HepG2 (cell line): ENCODE measurements at regions not wholly inside any gene's neighbourhood (a gene's known extent, or its start where the extent isn't known, plus 50 kb on each side); places are given as distances from the start of the nearest gene placed in this dataset.

Experiments
- ATAC-seq: fragments of 200-7000 bp; cut with Tn5 transposase; 3 replicates; pipeline ENCODE4 v1.9.1; 2020; ENCODE audit warnings: mild to moderate bottlenecking, moderate library complexity
- BruUV-seq: library from RNA; stranded (reverse); fragments of 400-500 nt; replicated peaks from 2 replicates; lab custom pipeline; 2021; lab: Mats Ljungman, UMichigan
- CTCF ChIA-PET: fragments of 300-600 bp; formaldehyde crosslinking; extraction: SDS; loops from one replicate; lab custom pipeline; 2021; ENCODE audit warnings: low total read pairs, inconsistent platforms, low intra/inter-chr PET ratio; lab: Yijun Ruan, JAX
- POLR2A ChIA-PET: fragments of 350-600 bp; sonication (Branson Sonifier 250); formaldehyde crosslinking; loops from one replicate; lab custom pipeline; 2020; ENCODE audit warnings: antibody characterized with exemption, inconsistent platforms; lab: Yijun Ruan, JAX
- DNase-seq: peaks from one replicate; pipeline ENCODE4 v3.0.0-alpha.2; 2015; ENCODE audit warnings: low spot score
- FAIRE-seq: peaks from 3 replicates; lab custom pipeline; 2011; peaks lifted over from hg19 to GRCh38; lab: Jason Lieb, UNC
- H2AFZ ChIP-seq: one replicate; pipeline ENCODE4 v1.6.1; 2011; ENCODE audit warnings: low read length, inconsistent platforms
- H3K27ac ChIP-seq: fragments of 300-600 bp; 3 replicates; pipeline ENCODE4 v1.8.0; 2011; ENCODE audit warnings: mixed run types, mild to moderate bottlenecking, mixed read lengths, low read length, inconsistent platforms; ENCODE audit not compliant: insufficient read depth; ENCODE audit errors: extremely low read length
- H3K27me3 ChIP-seq, 2 experiments: fragments of 200-600 bp in 1 of 2; 2 replicates in 1 of 2; 3 replicates in 1 of 2; pipeline versions ENCODE4 v1.6.0 to v1.8.0; 2011; ENCODE audit warnings: low read length in 2 of 2, mild to moderate bottlenecking in 2 of 2, moderate library complexity in 2 of 2, inconsistent platforms in 1 of 2; ENCODE audit not compliant: insufficient read depth in 2 of 2, control insufficient read depth in 1 of 2
- H3K36me3 ChIP-seq, 2 experiments: fragments of 200-600 bp in 1 of 2; replicated peaks in 1 of 2; 2 replicates in 1 of 2; 3 replicates in 1 of 2; pipeline versions ENCODE4 v1.5.1 to v1.8.0; 2011; ENCODE audit warnings: low read length in 2 of 2, inconsistent platforms in 1 of 2; ENCODE audit not compliant: insufficient read depth in 2 of 2, control insufficient read depth in 1 of 2
- H3K4me1 ChIP-seq: 2 replicates; pipeline ENCODE4 v1.5.1; 2012; ENCODE audit warnings: low read length, inconsistent platforms; ENCODE audit not compliant: insufficient read depth
- H3K4me2 ChIP-seq: 2 replicates; pipeline ENCODE4 v1.6.0; 2011; ENCODE audit warnings: low read depth, low read length, inconsistent platforms
- H3K4me3 ChIP-seq, 3 experiments: fragments of 200-600 bp in 1 of 3; sonication (generic), shearing (Covaris generic) in 1 of 3; replicated peaks in 1 of 3; 2 replicates each; pipeline ENCODE4 v1.5.1; 2011 to 2016; ENCODE audit warnings: low read length in 3 of 3, inconsistent platforms in 2 of 3, low read depth in 2 of 3, mild to moderate bottlenecking in 2 of 3, control low read depth in 1 of 3, mixed read lengths in 1 of 3; ENCODE audit not compliant: insufficient read depth in 1 of 3
- H3K79me2 ChIP-seq: one replicate; pipeline ENCODE4 v1.6.1; 2011; ENCODE audit warnings: low read length, inconsistent platforms; ENCODE audit not compliant: insufficient read depth
- H3K9ac ChIP-seq: 2 replicates; pipeline ENCODE4 v1.6.0; 2011; ENCODE audit warnings: mild to moderate bottlenecking, low read depth, low read length, inconsistent platforms; ENCODE audit not compliant: insufficient read depth
- H3K9me3 ChIP-seq: 2 replicates; pipeline ENCODE4 v1.5.1; 2012; ENCODE audit warnings: mild to moderate bottlenecking, low read length
- H4K20me1 ChIP-seq: 2 replicates; pipeline ENCODE4 v1.6.0; 2011; ENCODE audit warnings: inconsistent platforms, mild to moderate bottlenecking, low read length, moderate library complexity; ENCODE audit not compliant: insufficient read depth
- NCOA1 ChIP-seq: sonication (generic); formaldehyde crosslinking; IDR thresholded peaks from 2 replicates; pipeline ENCODE4 v1.9.0; 2021; ENCODE audit warnings: missing genetic modification reagents
- RAD21 ChIP-seq: fragments of 450-650 bp; formaldehyde crosslinking; IDR thresholded peaks from 2 replicates; pipeline ENCODE4 v1.5.0; 2020; ENCODE audit warnings: mild to moderate bottlenecking
- STAG1 ChIP-seq: sonication (generic); formaldehyde crosslinking; IDR thresholded peaks from 2 replicates; pipeline ENCODE4 v1.4.0; 2020; ENCODE audit warnings: missing genetic modification reagents
- ZMYM4 ChIP-seq: sonication (generic); formaldehyde crosslinking; IDR thresholded peaks from 2 replicates; pipeline ENCODE4 v1.8.1; 2023; ENCODE audit warnings: mild to moderate bottlenecking, missing genetic modification reagents
- ZNF746 ChIP-seq: sonication (generic); formaldehyde crosslinking; IDR thresholded peaks from 2 replicates; pipeline ENCODE4 v1.8.0; 2022; ENCODE audit warnings: mild to moderate bottlenecking, missing genetic modification reagents
- ZSCAN25 ChIP-seq: sonication (generic); formaldehyde crosslinking; IDR thresholded peaks from 2 replicates; pipeline ENCODE4 v1.8.0; 2022; ENCODE audit warnings: mild to moderate bottlenecking, missing genetic modification reagents
- WGBS: methylation state at CpG from one replicate; pipeline ENCODE4 v1.1.6; 2017; ENCODE audit warnings: low lambda C conversion rate; 5-methylcytosine and 5-hydroxymethylcytosine counted together
- in situ Hi-C: cut with HindIII; loops from 2 replicates; pipeline ENCODE4 v1.10.0; 2017; ENCODE audit warnings: low pct_unique_long_range_greater_than_20kb; ENCODE audit not compliant: extremely low pct_ligation_motif_present
- intact Hi-C: fragments of 100-400 bp; cut with micrococcal nuclease; formaldehyde crosslinking; loops from one replicate; pipeline ENCODE4 v1.10.0; 2022; ENCODE audit not compliant: unreplicated experiment
- TF ChIP-seq, protein P1 (sequence below): sonication (generic); formaldehyde crosslinking; IDR thresholded peaks from 2 replicates; pipeline ENCODE4 v1.8.1; 2023; ENCODE audit warnings: mild to moderate bottlenecking, inconsistent platforms, moderate library complexity, missing genetic modification reagents, borderline replicate concordance
- TF ChIP-seq, protein P2 (sequence below): sonication (generic); formaldehyde crosslinking; IDR thresholded peaks from 2 replicates; pipeline ENCODE4 v1.8.0; 2022; ENCODE audit warnings: mild to moderate bottlenecking, missing genetic modification reagents, borderline replicate concordance
- TF ChIP-seq, protein P3 (sequence below): sonication (generic); formaldehyde crosslinking; IDR thresholded peaks from 2 replicates; pipeline ENCODE4 v1.4.0; 2020; ENCODE audit warnings: mild to moderate bottlenecking, low read depth, missing genetic modification reagents
- TF ChIP-seq, protein P4 (sequence below): sonication (generic); formaldehyde crosslinking; IDR thresholded peaks from 2 replicates; pipeline ENCODE4 v1.5.0; 2020; ENCODE audit warnings: mild to moderate bottlenecking, missing genetic modification reagents, moderate library complexity
- TF ChIP-seq, protein P5 (sequence below): sonication (generic); formaldehyde crosslinking; IDR thresholded peaks from 2 replicates; pipeline ENCODE4 v1.4.0; 2020; ENCODE audit warnings: missing genetic modification reagents
- TF ChIP-seq, protein P6 (sequence below): sonication (generic); formaldehyde crosslinking; IDR thresholded peaks from 2 replicates; pipeline ENCODE4 v1.9.0; 2021; ENCODE audit warnings: missing genetic modification reagents, mild to moderate bottlenecking, borderline replicate concordance

DNA sequence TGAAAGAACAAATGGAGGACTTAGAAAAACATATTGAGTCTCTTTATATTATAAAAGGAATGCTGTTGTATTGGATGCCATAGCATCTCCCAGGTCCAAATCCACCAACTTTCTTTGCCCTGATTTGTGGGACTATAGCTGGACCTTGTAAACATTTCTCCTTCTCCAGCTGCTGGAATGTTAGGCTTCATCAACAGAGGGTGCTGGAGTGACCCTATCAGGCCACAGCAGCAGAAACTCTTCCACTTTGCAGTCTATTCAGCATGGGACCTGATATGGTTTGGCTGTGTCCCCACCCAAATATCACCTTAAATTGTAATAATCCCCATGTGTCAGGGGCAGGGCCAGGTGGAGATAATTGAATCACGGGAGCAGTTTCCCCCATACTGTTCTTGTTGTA is 138.4 kb upstream of the ARL4C start:
- ChIA-PET POLR2A (no interaction called here), CTCF (no interaction called here)
- 67% methylated on average over 1 of the region's 1 CpG for WGBS
- Histone ChIP-seq H3K36me3 (no peaks in the 10 kb centered on the region), H3K27me3 (peaks cover 7 to 14% of the 10 kb centered on the region in 2 experiments; a peak in 2 of 5 replicates), H4K20me1 (no peaks in the 10 kb centered on the region), H3K9ac (no peak overlapping the region), H3K79me2 (no peaks in the 10 kb centered on the region), H2AFZ (no peak overlapping the region), H3K4me3 (no peak overlapping the region), H3K4me1 (peaks cover 37% of the 10 kb centered on the region), H3K9me3 (peaks cover 14% of the 10 kb centered on the region; the same call in 1 of the 2 replicates), H3K4me2 (no peak overlapping the region), H3K27ac (no peak overlapping the region)
- FAIRE-seq (no peak), ATAC-seq (peak; percentile 69), DNase-seq (peak; percentile 23)
- in situ Hi-C loops: no loop called here
- BruUV-seq: no TSS peak
- intact Hi-C loops: no loop called here
- TF ChIP-seq ZSCAN25 (no peak), RAD21 (CRISPR knock-in tag) (0 out of 2 replicates have a peak, but pooled peaks have one; percentile 38), ZNF746 (CRISPR knock-in tag) (no peak), ZMYM4 (0 out of 2 replicates have a peak, but pooled peaks have one; percentile 28), STAG1 (CRISPR knock-in tag) (peak; percentile 74), NCOA1 (CRISPR knock-in tag) (no peak)
- TF ChIP-seq, protein P1, sequence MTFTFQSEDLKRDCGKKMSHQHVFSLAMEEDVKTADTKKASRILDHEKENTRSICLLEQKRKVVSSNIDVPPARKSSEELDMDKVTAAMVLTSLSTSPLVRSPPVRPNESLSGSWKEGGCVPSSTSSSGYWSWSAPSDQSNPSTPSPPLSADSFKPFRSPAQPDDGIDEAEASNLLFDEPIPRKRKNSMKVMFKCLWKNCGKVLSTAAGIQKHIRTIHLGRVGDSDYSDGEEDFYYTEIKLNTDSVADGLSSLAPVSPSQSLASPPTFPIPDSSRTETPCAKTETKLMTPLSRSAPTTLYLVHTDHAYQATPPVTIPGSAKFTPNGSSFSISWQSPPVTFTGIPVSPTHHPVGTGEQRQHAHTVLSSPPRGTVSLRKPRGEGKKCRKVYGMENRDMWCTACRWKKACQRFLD (CRISPR knock-in tag): no peak
- TF ChIP-seq, protein P2, sequence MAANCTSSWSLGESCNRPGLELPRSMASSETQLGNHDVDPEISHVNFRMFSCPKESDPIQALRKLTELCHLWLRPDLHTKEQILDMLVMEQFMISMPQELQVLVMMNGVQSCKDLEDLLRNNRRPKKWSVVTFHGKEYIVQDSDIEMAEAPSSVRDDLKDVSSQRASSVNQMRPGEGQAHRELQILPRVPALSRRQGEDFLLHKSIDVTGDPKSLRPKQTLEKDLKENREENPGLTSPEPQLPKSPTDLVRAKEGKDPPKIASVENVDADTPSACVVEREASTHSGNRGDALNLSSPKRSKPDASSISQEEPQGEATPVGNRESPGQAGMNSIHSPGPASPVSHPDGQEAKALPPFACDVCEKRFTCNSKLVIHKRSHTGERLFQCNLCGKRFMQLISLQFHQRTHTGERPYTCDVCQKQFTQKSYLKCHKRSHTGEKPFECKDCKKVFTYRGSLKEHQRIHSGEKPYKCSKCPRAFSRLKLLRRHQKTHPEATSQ (CRISPR knock-in tag): 0 out of 2 replicates have a peak, but pooled peaks have one; percentile 20
- TF ChIP-seq, protein P3, sequence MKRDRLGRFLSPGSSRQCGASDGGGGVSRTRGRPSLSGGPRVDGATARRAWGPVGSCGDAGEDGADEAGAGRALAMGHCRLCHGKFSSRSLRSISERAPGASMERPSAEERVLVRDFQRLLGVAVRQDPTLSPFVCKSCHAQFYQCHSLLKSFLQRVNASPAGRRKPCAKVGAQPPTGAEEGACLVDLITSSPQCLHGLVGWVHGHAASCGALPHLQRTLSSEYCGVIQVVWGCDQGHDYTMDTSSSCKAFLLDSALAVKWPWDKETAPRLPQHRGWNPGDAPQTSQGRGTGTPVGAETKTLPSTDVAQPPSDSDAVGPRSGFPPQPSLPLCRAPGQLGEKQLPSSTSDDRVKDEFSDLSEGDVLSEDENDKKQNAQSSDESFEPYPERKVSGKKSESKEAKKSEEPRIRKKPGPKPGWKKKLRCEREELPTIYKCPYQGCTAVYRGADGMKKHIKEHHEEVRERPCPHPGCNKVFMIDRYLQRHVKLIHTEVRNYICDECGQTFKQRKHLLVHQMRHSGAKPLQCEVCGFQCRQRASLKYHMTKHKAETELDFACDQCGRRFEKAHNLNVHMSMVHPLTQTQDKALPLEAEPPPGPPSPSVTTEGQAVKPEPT (CRISPR knock-in tag): no peak
- TF ChIP-seq, protein P4, sequence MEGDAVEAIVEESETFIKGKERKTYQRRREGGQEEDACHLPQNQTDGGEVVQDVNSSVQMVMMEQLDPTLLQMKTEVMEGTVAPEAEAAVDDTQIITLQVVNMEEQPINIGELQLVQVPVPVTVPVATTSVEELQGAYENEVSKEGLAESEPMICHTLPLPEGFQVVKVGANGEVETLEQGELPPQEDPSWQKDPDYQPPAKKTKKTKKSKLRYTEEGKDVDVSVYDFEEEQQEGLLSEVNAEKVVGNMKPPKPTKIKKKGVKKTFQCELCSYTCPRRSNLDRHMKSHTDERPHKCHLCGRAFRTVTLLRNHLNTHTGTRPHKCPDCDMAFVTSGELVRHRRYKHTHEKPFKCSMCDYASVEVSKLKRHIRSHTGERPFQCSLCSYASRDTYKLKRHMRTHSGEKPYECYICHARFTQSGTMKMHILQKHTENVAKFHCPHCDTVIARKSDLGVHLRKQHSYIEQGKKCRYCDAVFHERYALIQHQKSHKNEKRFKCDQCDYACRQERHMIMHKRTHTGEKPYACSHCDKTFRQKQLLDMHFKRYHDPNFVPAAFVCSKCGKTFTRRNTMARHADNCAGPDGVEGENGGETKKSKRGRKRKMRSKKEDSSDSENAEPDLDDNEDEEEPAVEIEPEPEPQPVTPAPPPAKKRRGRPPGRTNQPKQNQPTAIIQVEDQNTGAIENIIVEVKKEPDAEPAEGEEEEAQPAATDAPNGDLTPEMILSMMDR (CRISPR knock-in tag): peak; percentile 58
- TF ChIP-seq, protein P5, sequence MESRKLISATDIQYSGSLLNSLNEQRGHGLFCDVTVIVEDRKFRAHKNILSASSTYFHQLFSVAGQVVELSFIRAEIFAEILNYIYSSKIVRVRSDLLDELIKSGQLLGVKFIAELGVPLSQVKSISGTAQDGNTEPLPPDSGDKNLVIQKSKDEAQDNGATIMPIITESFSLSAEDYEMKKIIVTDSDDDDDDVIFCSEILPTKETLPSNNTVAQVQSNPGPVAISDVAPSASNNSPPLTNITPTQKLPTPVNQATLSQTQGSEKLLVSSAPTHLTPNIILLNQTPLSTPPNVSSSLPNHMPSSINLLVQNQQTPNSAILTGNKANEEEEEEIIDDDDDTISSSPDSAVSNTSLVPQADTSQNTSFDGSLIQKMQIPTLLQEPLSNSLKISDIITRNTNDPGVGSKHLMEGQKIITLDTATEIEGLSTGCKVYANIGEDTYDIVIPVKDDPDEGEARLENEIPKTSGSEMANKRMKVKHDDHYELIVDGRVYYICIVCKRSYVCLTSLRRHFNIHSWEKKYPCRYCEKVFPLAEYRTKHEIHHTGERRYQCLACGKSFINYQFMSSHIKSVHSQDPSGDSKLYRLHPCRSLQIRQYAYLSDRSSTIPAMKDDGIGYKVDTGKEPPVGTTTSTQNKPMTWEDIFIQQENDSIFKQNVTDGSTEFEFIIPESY (CRISPR knock-in tag): no peak
- TF ChIP-seq, protein P6, sequence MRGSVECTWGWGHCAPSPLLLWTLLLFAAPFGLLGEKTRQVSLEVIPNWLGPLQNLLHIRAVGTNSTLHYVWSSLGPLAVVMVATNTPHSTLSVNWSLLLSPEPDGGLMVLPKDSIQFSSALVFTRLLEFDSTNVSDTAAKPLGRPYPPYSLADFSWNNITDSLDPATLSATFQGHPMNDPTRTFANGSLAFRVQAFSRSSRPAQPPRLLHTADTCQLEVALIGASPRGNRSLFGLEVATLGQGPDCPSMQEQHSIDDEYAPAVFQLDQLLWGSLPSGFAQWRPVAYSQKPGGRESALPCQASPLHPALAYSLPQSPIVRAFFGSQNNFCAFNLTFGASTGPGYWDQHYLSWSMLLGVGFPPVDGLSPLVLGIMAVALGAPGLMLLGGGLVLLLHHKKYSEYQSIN (CRISPR knock-in tag): no peak
